Lung (tissue), 11 donors: ENCODE measurements at regions not wholly inside any gene's neighbourhood (a gene's known extent, or its start where the extent isn't known, plus 50 kb on each side); places are given as distances from the start of the nearest gene placed in this dataset.

Source experiments
- ATAC-seq: fragments of 200-7000 bp; cut with Tn5 transposase; one replicate; pipeline ENCODE4 v1.9.1; 2020; ENCODE audit warnings: moderate number of reproducible peaks; ENCODE audit not compliant: insufficient read depth, low FRiP score
- DNase-seq, 3 donors: peaks; one replicate each; pipeline ENCODE4 v3.0.0-alpha.2; 2013 to 2017
- H3K27ac ChIP-seq, 2 donors: one replicate each; pipeline ENCODE4 v1.5.1; 2013; ENCODE audit warnings: mild to moderate bottlenecking in 2 of 2, moderate library complexity in 2 of 2, control low read depth in 1 of 2, inconsistent platforms in 1 of 2, low read depth in 1 of 2, low read length in 1 of 2
- H3K27me3 ChIP-seq, 3 donors: one replicate each; pipeline ENCODE4 v1.5.1; 2013; ENCODE audit warnings: low read length in 2 of 3; ENCODE audit not compliant: control insufficient read depth in 3 of 3, insufficient read depth in 3 of 3
- H3K36me3 ChIP-seq, 4 donors: one replicate each; pipeline ENCODE4 v1.5.1; 2013; ENCODE audit warnings: low read length in 4 of 4, mild to moderate bottlenecking in 1 of 4, moderate library complexity in 1 of 4; ENCODE audit not compliant: control insufficient read depth in 4 of 4, insufficient read depth in 4 of 4
- H3K4me1 ChIP-seq, 5 donors: one replicate each; pipeline ENCODE4 v1.5.1; 2013; ENCODE audit warnings: low read length in 5 of 5, mild to moderate bottlenecking in 2 of 5, moderate library complexity in 1 of 5; ENCODE audit not compliant: control insufficient read depth in 5 of 5, insufficient read depth in 5 of 5
- H3K4me3 ChIP-seq: one replicate; pipeline ENCODE4 v1.5.1; 2013; ENCODE audit warnings: mild to moderate bottlenecking, control low read depth, moderate library complexity
- H3K9ac ChIP-seq, 2 donors: one replicate each; pipeline ENCODE4 v1.5.1; 2013; ENCODE audit warnings: low read length in 2 of 2, control low read depth in 1 of 2; ENCODE audit not compliant: insufficient read depth in 1 of 2
- H3K9me3 ChIP-seq, 4 donors: one replicate each; pipeline ENCODE4 v1.5.1; 2013; ENCODE audit warnings: low read length in 3 of 4, mild to moderate bottlenecking in 1 of 4, moderate library complexity in 1 of 4; ENCODE audit not compliant: control insufficient read depth in 4 of 4, insufficient read depth in 3 of 4
- WGBS, 2 donors: extraction: QIAGEN DNeasy Blood & Tissue Kit; methylation state at CpG; one replicate each; pipeline ENCODE4 v1.1.7; 2013; 5-methylcytosine and 5-hydroxymethylcytosine counted together
- TF ChIP-seq, protein P1 (sequence below): IDR thresholded peaks from 2 replicates; pipeline ENCODE4 v1.5.1; 2012; ENCODE audit warnings: mild to moderate bottlenecking; ENCODE audit errors: control extremely low read depth, extremely low read depth
- donor health status: control.
- donor health status: control.
- donor health status: Bipolar disorder and iron deficiency.
- donor health status: healthy.
- donor health status: DM: yes; HTN: yes; CAD: no.

DNA sequence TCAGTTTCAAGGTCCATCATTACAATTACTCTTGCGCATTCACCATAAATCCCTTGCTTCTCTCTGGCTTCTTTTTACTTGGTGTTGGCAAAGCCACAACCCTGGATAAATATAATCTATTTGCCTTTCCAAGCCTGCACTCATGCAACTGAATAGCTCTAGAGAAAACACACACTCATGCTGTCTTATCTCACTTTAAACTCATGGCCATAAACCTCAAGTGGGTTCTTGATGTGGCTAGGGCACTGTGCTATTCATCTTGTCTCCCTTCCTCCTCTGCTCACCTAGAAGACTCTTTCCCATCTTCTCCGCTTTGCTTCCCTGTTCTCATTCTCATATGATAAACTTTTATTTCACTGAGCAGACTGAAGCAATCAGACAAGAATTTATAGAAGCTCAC, 165.4 kb upstream of the MTPN start:
- H3K4me3 ChIP-seq, result no peak overlapping the region
- no peaks in the 10 kb centered on the region for H3K27me3 ChIP-seq
- no peak for ATAC-seq
- whole genome bisulfite sequencing, 2 donors, result 81 to 90% methylated on average over 2 of the region's 2 CpGs
- peaks cover 0 to 3% (median 0%) of the 10 kb centered on the region in 5 donors for H3K4me1 ChIP-seq
- TF ChIP-seq, protein P1, sequence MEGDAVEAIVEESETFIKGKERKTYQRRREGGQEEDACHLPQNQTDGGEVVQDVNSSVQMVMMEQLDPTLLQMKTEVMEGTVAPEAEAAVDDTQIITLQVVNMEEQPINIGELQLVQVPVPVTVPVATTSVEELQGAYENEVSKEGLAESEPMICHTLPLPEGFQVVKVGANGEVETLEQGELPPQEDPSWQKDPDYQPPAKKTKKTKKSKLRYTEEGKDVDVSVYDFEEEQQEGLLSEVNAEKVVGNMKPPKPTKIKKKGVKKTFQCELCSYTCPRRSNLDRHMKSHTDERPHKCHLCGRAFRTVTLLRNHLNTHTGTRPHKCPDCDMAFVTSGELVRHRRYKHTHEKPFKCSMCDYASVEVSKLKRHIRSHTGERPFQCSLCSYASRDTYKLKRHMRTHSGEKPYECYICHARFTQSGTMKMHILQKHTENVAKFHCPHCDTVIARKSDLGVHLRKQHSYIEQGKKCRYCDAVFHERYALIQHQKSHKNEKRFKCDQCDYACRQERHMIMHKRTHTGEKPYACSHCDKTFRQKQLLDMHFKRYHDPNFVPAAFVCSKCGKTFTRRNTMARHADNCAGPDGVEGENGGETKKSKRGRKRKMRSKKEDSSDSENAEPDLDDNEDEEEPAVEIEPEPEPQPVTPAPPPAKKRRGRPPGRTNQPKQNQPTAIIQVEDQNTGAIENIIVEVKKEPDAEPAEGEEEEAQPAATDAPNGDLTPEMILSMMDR, result no peak
- no peak overlapping the region for H3K27ac ChIP-seq
- H3K9me3 ChIP-seq, result no peaks in the 10 kb centered on the region
- DNase-seq, result no peak
- no peak overlapping the region for H3K9ac ChIP-seq
- no peaks in the 10 kb centered on the region for H3K36me3 ChIP-seq

DNA sequence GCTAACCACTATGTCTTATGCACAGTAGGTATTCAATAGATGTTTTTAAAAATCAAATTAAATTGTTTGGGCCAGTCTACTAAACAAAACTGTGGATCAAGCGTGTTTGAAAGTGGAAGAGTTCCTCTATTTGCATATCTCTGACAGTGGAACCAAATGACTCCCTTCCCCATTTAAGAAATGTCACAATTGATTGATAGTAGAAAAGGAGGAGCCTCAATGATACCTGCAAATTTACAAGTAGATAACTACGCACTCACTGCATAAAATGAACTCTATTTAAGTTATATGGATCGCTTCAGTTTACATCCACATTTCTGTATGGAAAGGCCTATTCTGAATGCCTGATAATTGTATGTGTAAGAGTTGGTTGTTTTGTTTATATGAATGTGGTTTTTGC, 163.3 kb upstream of the MTPN start:
- Histone ChIP-seq H3K36me3 (no peaks in the 10 kb centered on the region), H3K27me3 (no peaks in the 10 kb centered on the region)
- 89 to 94% methylated on average over 3 of the region's 3 CpGs for WGBS, 2 donors

DNA sequence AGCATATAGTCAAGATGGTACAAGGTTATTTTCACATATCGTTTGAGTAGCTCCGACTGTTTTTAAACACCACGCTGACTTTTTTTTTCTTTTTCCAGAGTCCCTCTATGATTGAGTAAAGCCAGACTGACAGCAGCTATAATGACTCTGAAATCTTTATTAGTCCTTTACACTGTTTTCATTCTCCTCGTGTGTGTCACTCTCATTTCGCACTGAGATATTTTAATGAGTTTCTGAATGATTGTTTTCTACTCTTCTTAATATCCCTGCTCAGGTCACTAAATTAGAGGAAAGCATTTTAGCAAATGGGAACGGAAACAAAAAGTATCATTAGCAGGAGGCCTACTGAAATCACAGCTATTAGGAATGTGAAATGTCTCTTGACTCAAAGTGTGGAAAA, 162.3 kb upstream of the MTPN start:
- DNase-seq, result no peak
- WGBS, 2 donors, result 72 to 76% methylated on average over 6 of the region's 6 CpGs
- TF ChIP-seq, protein P1, result no peak
- ATAC-seq, result no peak
- no peak overlapping the region for H3K4me3 ChIP-seq
- no peak overlapping the region for H3K27ac ChIP-seq
- peaks cover 0 to 3% (median 0%) of the 10 kb centered on the region in 5 donors for H3K4me1 ChIP-seq
- no peaks in the 10 kb centered on the region for H3K27me3 ChIP-seq
- H3K36me3 ChIP-seq, result no peaks in the 10 kb centered on the region
- H3K9me3 ChIP-seq, result no peaks in the 10 kb centered on the region
- H3K9ac ChIP-seq, result no peak overlapping the region

More for the DNA sequence above, 163.3 kb upstream of the MTPN start:
- Histone ChIP-seq H3K4me3 (no peak overlapping the region), H3K27ac (no peak overlapping the region), H3K9ac (no peak overlapping the region), H3K9me3 (no peaks in the 10 kb centered on the region), H3K4me1 (peaks cover 0 to 3% (median 0%) of the 10 kb centered on the region in 5 donors)
- TF ChIP-seq, protein P1, result no peak
- ATAC-seq (no peak), DNase-seq (no peak)

DNA sequence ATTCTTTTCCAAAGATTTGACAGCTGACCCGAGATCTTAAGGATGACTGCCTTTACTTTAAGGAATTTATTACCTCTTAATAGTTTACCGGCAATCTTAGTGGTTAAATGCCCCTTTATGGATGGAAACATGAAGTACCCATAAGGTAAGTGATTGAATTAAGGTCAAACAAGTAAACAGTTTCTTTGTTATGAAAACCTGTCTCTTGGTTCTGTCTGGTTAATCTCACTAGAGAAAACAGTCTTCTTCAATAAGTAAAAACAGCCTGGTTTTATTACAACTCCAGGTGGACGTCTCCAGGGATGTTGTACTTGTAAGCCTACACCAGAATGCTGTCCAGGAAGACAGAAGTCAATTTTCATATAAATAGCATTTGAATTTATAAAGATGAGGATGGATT, 161.8 kb upstream of the MTPN start:
- H3K4me1 ChIP-seq, result peaks cover 0 to 5% (median 0%) of the 10 kb centered on the region in 5 donors
- H3K9me3 ChIP-seq, result no peaks in the 10 kb centered on the region
- H3K9ac ChIP-seq, result no peak overlapping the region
- H3K4me3 ChIP-seq, result no peak overlapping the region
- DNase-seq (no peak), ATAC-seq (no peak)
- H3K27ac ChIP-seq, result no peak overlapping the region
- H3K36me3 ChIP-seq, result no peaks in the 10 kb centered on the region
- 67 to 77% methylated on average over 3 of the region's 3 CpGs for WGBS, 2 donors
- no peaks in the 10 kb centered on the region for H3K27me3 ChIP-seq
- TF ChIP-seq, protein P1, result no peak
